GM12865 (cell line): ENCODE measurements at regions not wholly inside any gene's neighbourhood (a gene's known extent, or its start where the extent isn't known, plus 50 kb on each side); places are given as distances from the start of the nearest gene placed in this dataset.

Source experiments
- DNase-seq: peaks from one replicate; pipeline ENCODE4 v3.0.0; 2010; ENCODE audit warnings: low read depth
- H3K4me3 ChIP-seq: 2 replicates; pipeline ENCODE4 v1.5.1; 2011; ENCODE audit warnings: mild to moderate bottlenecking, low read depth, low read length, control low read depth
- CTCF ChIP-seq: IDR thresholded peaks from 2 replicates; pipeline ENCODE4 v1.5.1; 2011; ENCODE audit warnings: low read length, control low read depth, low read depth, inconsistent platforms; ENCODE audit not compliant: insufficient read depth; ENCODE audit errors: missing control alignments

GRCh38 chr20:48076747-48077146 lies 291.5 kb upstream of the SULF2 start:
- no peak overlapping the region for H3K4me3 ChIP-seq
- no peak for DNase-seq
- TF ChIP-seq CTCF: no peak

GRCh38 chr20:48076247-48076646 lies 291.0 kb upstream of the SULF2 start:
- no peak for TF ChIP-seq CTCF
- H3K4me3 ChIP-seq: no peak overlapping the region
- no peak for DNase-seq

- no peak for TF ChIP-seq CTCF
- no peak for DNase-seq
- H3K4me3 ChIP-seq: no peak overlapping the region
Measured at GRCh38 chr20:48075591-48076174, 290.4 kb upstream of the SULF2 start.

- no peak for TF ChIP-seq CTCF
- no peak for DNase-seq
- no peak overlapping the region for H3K4me3 ChIP-seq
Measured at GRCh38 chr20:48070991-48071652, 285.8 kb upstream of the SULF2 start.

- no peak for TF ChIP-seq CTCF
- no peak for DNase-seq
- H3K4me3 ChIP-seq: no peak overlapping the region
Measured at GRCh38 chr20:48069596-48069995, 284.3 kb upstream of the SULF2 start.

GRCh38 chr20:48066851-48067250 lies 281.6 kb upstream of the SULF2 start:
- no peak for TF ChIP-seq CTCF
- H3K4me3 ChIP-seq: no peak overlapping the region
- no peak for DNase-seq

- DNase-seq: no peak
- no peak for TF ChIP-seq CTCF
- H3K4me3 ChIP-seq: no peak overlapping the region
Measured at GRCh38 chr20:48066246-48066645, 281.0 kb upstream of the SULF2 start.
